Panc1 (cell line): ENCODE measurements at regions not wholly inside any gene's neighbourhood (a gene's known extent, or its start where the extent isn't known, plus 50 kb on each side); places are given as distances from the start of the nearest gene placed in this dataset.

ENCODE experiments used
- ATAC-seq: fragments of 200-7000 bp; cut with Tn5 transposase; 2 replicates; pipeline ENCODE4 v1.9.1; 2020; ENCODE audit warnings: mild to moderate bottlenecking, moderate library complexity
- BruUV-seq: library from RNA; stranded (reverse); fragments of 400-500 nt; replicated peaks from 2 replicates; lab custom pipeline; 2021; lab: Mats Ljungman, UMichigan
- CTCF ChIA-PET: fragments of 300-600 bp; sonication (Branson Sonifier 250); formaldehyde crosslinking; loops from one replicate; lab custom pipeline; 2022; ENCODE audit warnings: antibody characterized with exemption; lab: Charles Lee
- POLR2A ChIA-PET: fragments of 300-600 bp; sonication (Branson Sonifier 250); formaldehyde crosslinking; loops from one replicate; lab custom pipeline; 2022; ENCODE audit warnings: antibody characterized with exemption; lab: Charles Lee
- DNase-seq: peaks from one replicate; pipeline ENCODE4 v3.0.0-alpha.2; 2010; ENCODE audit warnings: low read depth, low spot score
- H3K27ac ChIP-seq: 2 replicates; pipeline ENCODE4 v1.5.1; 2011; ENCODE audit warnings: mild to moderate bottlenecking, low read length, inconsistent platforms
- H3K27me3 ChIP-seq: fragments of 200-500 bp; sonication (Bioruptor generic); 2 replicates; pipeline ENCODE4 v1.6.0; 2014; ENCODE audit warnings: low read length, inconsistent platforms; ENCODE audit not compliant: control insufficient read depth, insufficient read depth
- H3K36me3 ChIP-seq: fragments of 200-500 bp; sonication (Bioruptor generic); 2 replicates; pipeline ENCODE4 v1.5.1; 2014; ENCODE audit warnings: inconsistent platforms, mild to moderate bottlenecking, low read length, moderate library complexity; ENCODE audit not compliant: control insufficient read depth, insufficient read depth
- H3K4me1 ChIP-seq: 2 replicates; pipeline ENCODE4 v1.5.1; 2011; ENCODE audit warnings: inconsistent platforms, mild to moderate bottlenecking, low read length, moderate library complexity; ENCODE audit not compliant: control insufficient read depth, insufficient read depth
- H3K4me3 ChIP-seq, 2 experiments: 2 replicates each; pipeline ENCODE4 v1.5.1; 2011 to 2012; ENCODE audit warnings: low read depth in 2 of 2, low read length in 2 of 2, mild to moderate bottlenecking in 2 of 2, inconsistent platforms in 1 of 2, moderate library complexity in 1 of 2
- H3K9me3 ChIP-seq: fragments of 200-500 bp; sonication (Bioruptor generic); 2 replicates; pipeline ENCODE4 v1.5.1; 2014; ENCODE audit warnings: low read depth, mild to moderate bottlenecking, inconsistent platforms, low read length, moderate library complexity; ENCODE audit not compliant: control insufficient read depth, insufficient read depth
- CTCF ChIP-seq: fragments of 450-650 bp; IDR thresholded peaks from 2 replicates; pipeline ENCODE4 v1.5.1; 2017; ENCODE audit warnings: mild to moderate bottlenecking
- POLR2AphosphoS5 ChIP-seq: IDR thresholded peaks from 2 replicates; pipeline ENCODE4 v1.6.1; 2012; ENCODE audit warnings: mild to moderate bottlenecking, low read depth, low read length, moderate library complexity
- SIN3A ChIP-seq: IDR thresholded peaks from 2 replicates; pipeline ENCODE4 v1.6.1; 2012; ENCODE audit warnings: low read depth, mild to moderate bottlenecking, low read length, moderate library complexity, borderline replicate concordance; ENCODE audit not compliant: insufficient read depth
- TCF7L2 ChIP-seq: IDR thresholded peaks from 2 replicates; pipeline ENCODE4 v1.6.1; 2011; ENCODE audit warnings: mild to moderate bottlenecking, low read depth, low read length, inconsistent platforms
- in situ Hi-C: cut with HindIII; loops from 2 replicates; pipeline ENCODE4 v1.10.0; 2016; ENCODE audit warnings: low sequenced_read_pairs, low pct_unique_long_range_greater_than_20kb
- intact Hi-C: fragments of 100-400 bp; cut with micrococcal nuclease; formaldehyde crosslinking; loops from one replicate; pipeline ENCODE4 v1.10.0; 2022; ENCODE audit not compliant: unreplicated experiment
- TF ChIP-seq, protein P1 (sequence below), 2 experiments: IDR thresholded peaks; 2 replicates each; pipeline ENCODE4 v1.6.1; 2011 to 2012; ENCODE audit warnings: low read depth in 2 of 2, control low read depth in 1 of 2, low read length in 1 of 2, mild to moderate bottlenecking in 1 of 2, moderate library complexity in 1 of 2; ENCODE audit not compliant: insufficient read depth in 1 of 2

DNA sequence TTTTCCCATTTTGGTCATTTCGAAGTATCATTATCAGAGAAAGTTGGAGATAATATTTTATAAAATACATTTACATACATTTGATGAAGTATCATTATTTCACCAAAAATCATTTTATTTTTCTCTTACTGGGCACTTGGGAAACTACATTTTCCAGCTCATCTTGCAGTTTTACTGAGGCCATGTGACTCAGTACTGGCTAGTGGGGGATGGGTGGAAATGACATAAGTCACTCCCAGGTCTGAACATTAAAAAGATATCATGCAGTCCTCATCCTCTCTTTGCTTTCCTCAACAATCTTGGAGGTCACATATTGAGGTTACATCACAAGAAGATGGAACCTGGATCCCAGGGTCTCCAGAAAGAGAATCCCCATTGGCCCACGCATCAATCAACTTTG lies 84.1 kb downstream of the CD24 start:
- intact Hi-C loops, result no loop called here
- Histone ChIP-seq H3K27ac (no peak overlapping the region), H3K4me3 (no peak overlapping the region), H3K27me3 (no peaks in the 10 kb centered on the region), H3K9me3 (no peaks in the 10 kb centered on the region), H3K36me3 (no peaks in the 10 kb centered on the region), H3K4me1 (no peaks in the 10 kb centered on the region)
- no TSS peak for BruUV-seq
- CTCF ChIA-PET, result no interaction called here
- TF ChIP-seq, protein P1, sequence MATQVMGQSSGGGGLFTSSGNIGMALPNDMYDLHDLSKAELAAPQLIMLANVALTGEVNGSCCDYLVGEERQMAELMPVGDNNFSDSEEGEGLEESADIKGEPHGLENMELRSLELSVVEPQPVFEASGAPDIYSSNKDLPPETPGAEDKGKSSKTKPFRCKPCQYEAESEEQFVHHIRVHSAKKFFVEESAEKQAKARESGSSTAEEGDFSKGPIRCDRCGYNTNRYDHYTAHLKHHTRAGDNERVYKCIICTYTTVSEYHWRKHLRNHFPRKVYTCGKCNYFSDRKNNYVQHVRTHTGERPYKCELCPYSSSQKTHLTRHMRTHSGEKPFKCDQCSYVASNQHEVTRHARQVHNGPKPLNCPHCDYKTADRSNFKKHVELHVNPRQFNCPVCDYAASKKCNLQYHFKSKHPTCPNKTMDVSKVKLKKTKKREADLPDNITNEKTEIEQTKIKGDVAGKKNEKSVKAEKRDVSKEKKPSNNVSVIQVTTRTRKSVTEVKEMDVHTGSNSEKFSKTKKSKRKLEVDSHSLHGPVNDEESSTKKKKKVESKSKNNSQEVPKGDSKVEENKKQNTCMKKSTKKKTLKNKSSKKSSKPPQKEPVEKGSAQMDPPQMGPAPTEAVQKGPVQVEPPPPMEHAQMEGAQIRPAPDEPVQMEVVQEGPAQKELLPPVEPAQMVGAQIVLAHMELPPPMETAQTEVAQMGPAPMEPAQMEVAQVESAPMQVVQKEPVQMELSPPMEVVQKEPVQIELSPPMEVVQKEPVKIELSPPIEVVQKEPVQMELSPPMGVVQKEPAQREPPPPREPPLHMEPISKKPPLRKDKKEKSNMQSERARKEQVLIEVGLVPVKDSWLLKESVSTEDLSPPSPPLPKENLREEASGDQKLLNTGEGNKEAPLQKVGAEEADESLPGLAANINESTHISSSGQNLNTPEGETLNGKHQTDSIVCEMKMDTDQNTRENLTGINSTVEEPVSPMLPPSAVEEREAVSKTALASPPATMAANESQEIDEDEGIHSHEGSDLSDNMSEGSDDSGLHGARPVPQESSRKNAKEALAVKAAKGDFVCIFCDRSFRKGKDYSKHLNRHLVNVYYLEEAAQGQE (IDR thresholded peaks at IDR 0.05; ENCODE audit: insufficient read depth in 1 of 2, low read depth in 2 of 2, low read length in 1 of 2), result no peak
- in situ Hi-C loops, result no loop called here
- ATAC-seq (no peak), DNase-seq (no peak)
- POLR2A ChIA-PET, result no interaction called here

- Histone ChIP-seq H3K4me3 (no peak overlapping the region), H3K36me3 (no peaks in the 10 kb centered on the region), H3K27me3 (no peaks in the 10 kb centered on the region), H3K4me1 (no peaks in the 10 kb centered on the region), H3K27ac (no peak overlapping the region), H3K9me3 (no peaks in the 10 kb centered on the region)
- POLR2A ChIA-PET, result interaction anchor here (0.7 kb wide), 1 partner anchor 264 kb away, joined by 3 read pairs; no protein-coding TSS in a partner anchor
- no TSS peak for BruUV-seq
- ATAC-seq, result no peak
- intact Hi-C loops (loop anchor here (10.0 kb wide), 1 partner anchor 85 kb away; the partner anchor contains the start of gene CD24), in situ Hi-C loops (no loop called here)
- CTCF ChIA-PET, result no interaction called here
- TF ChIP-seq SIN3A, result no peak
- TF ChIP-seq POLR2AphosphoS5, result no peak
- no peak for TF ChIP-seq CTCF
- TF ChIP-seq, protein P1 (IDR thresholded peaks at IDR 0.05; ENCODE audit: insufficient read depth in 1 of 2, low read depth in 2 of 2, low read length in 1 of 2), result no peak
- no peak for TF ChIP-seq TCF7L2
- DNase-seq, result no peak
Observed at GRCh38 chr6:106889692-106890091, 84.8 kb downstream of the CD24 start.
